Psoas muscle (tissue), 7 donors: ENCODE measurements at regions not wholly inside any gene's neighbourhood (a gene's known extent, or its start where the extent isn't known, plus 50 kb on each side); places are given as distances from the start of the nearest gene placed in this dataset.

Source experiments
- ATAC-seq, 4 donors: fragments of 200-7000 bp; cut with Tn5 transposase; one replicate each; pipeline ENCODE4 v1.9.1; 2020; ENCODE audit warnings: moderate library complexity in 3 of 4, mild to moderate bottlenecking in 2 of 4
- DNase-seq, 2 donors: peaks; one replicate each; pipeline ENCODE4 v3.0.0-alpha.2; 2020
- H3K27ac ChIP-seq: fragments of 200-600 bp; one replicate; pipeline ENCODE4 v1.8.0; 2022
- H3K27me3 ChIP-seq, 3 donors: fragments of 200-600 bp in 1 of 3; one replicate each; pipeline versions ENCODE4 v1.6.1 to v1.8.0; 2013 to 2022; ENCODE audit warnings: low read length in 2 of 3, mild to moderate bottlenecking in 2 of 3, moderate library complexity in 1 of 3; ENCODE audit not compliant: insufficient read depth in 3 of 3
- H3K36me3 ChIP-seq, 2 donors: fragments of 200-600 bp in 1 of 2; one replicate each; pipeline versions ENCODE4 v1.6.1 to v1.8.0; 2013 to 2022; ENCODE audit warnings: low read depth in 1 of 2, mild to moderate bottlenecking in 1 of 2, moderate library complexity in 1 of 2; ENCODE audit not compliant: insufficient read depth in 1 of 2
- H3K4me1 ChIP-seq: fragments of 200-600 bp; one replicate; pipeline ENCODE4 v1.8.0; 2022
- H3K4me3 ChIP-seq: fragments of 200-600 bp; one replicate; pipeline ENCODE4 v1.8.0; 2022; ENCODE audit warnings: mild to moderate bottlenecking
- H3K9me3 ChIP-seq: fragments of 200-600 bp; one replicate; pipeline ENCODE4 v1.8.0; 2022
- CTCF ChIP-seq: fragments of 200-600 bp; IDR thresholded peaks from one replicate; pipeline ENCODE4 v1.8.0; 2022; ENCODE audit warnings: antibody characterized with exemption
- WGBS, 3 donors: extraction: QIAGEN DNeasy Blood & Tissue Kit; methylation state at CpG; one replicate each; pipeline versions ENCODE4 v1.1.6 to v1.1.7; 2013; 5-methylcytosine and 5-hydroxymethylcytosine counted together
- intact Hi-C, 2 donors: fragments of 100-400 bp; cut with DNase I; formaldehyde crosslinking; loops; one replicate each; pipeline versions ENCODE4 v1.11.0 to v1.14.2; 2022
- donor health status: healthy with polysubstance abuse.
- donor health status: DM: no; HTN: no; CAD: no; lungs with moderate emphysema.
- donor health status: Bipolar disorder and iron deficiency.
- donor health status: healthy.
- donor health status: DM: yes; HTN: yes; CAD: no.
- donor health status: DM: no; HTN: no; CAD: no.
- donor health status: DM: yes; HTN: yes; CAD: no.

DNA sequence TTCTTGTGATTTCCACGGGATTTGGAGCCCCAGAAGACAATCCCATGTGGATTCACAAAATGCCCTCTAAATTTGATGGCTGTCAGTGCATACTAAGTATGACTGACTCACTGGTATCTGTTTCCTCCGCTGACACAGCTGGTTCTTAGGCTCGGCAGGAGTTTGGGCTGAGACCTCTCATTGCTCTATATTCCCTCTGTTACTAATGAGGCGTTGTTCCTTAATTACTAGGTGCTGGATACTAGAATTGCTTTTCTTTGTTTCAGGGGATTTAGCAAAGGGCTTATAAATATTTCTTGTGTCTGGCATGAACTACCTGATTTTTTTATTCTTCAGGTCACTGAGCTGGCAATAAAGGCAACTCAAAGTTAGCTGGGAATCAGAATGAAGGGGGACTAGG, 53.2 kb upstream of the EHF start:
- DNase-seq (no peak), ATAC-seq (no peak)
- TF ChIP-seq CTCF: no peak
- Histone ChIP-seq H3K27ac (no peak overlapping the region), H3K4me3 (no peak overlapping the region), H3K36me3 (no peaks in the 10 kb centered on the region), H3K4me1 (no peaks in the 10 kb centered on the region), H3K27me3 (no peaks in the 10 kb centered on the region), H3K9me3 (no peaks in the 10 kb centered on the region)
- WGBS, 3 donors: 75 to 80% (median 77%) methylated on average over 4 of the region's 4 CpGs
- intact Hi-C loops: no loop called here

DNA sequence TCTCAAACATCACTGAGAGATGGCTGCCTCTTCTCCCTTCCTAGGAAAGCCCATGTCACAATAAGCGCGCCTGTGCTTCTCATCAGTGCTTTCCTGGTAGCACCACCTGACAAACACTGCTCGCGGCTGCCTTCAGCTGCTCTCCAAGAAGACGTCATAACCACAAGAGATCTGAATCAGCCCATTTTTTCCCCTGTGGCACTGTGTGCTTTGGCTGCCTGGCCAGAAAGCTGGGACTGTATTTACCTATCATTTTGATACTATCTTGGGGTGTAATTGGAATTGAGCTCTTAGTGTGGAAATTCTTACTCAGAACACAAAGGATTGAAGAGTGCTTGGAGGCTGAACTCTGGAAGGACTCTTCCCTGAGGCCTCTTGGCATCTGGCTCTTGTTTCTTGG, 50.3 kb upstream of the EHF start:
- Histone ChIP-seq H3K27ac (no peak overlapping the region), H3K9me3 (no peaks in the 10 kb centered on the region), H3K36me3 (no peaks in the 10 kb centered on the region), H3K4me3 (no peak overlapping the region), H3K4me1 (no peaks in the 10 kb centered on the region), H3K27me3 (peaks cover 0 to 15% (median 0%) of the 10 kb centered on the region in 3 donors)
- ATAC-seq (no peak), DNase-seq (no peak)
- WGBS, 3 donors: 77 to 84% (median 81%) methylated on average over 5 of the region's 5 CpGs
- TF ChIP-seq CTCF: no peak
- intact Hi-C loops: no loop called here
